Endothelial cell of umbilical vein (primary cell): ENCODE measurements at regions not wholly inside any gene's neighbourhood (a gene's known extent, or its start where the extent isn't known, plus 50 kb on each side); places are given as distances from the start of the nearest gene placed in this dataset.

Experiments
- BruUV-seq: library from RNA; stranded (reverse); fragments of 400-500 nt; replicated peaks from 2 replicates; lab custom pipeline; 2021; lab: Mats Ljungman, UMichigan
- CTCF ChIA-PET: fragments of 300-600, 350-600 bp; sonication (Branson Sonifier 250); formaldehyde crosslinking; loops from one replicate; lab custom pipeline; 2021; ENCODE audit warnings: antibody characterized with exemption, inconsistent platforms; lab: Charles Lee
- POLR2A ChIA-PET: fragments of 300-600, 350-600 bp; sonication (Branson Sonifier 250); formaldehyde crosslinking; loops from one replicate; lab custom pipeline; 2021; ENCODE audit warnings: antibody characterized with exemption, inconsistent platforms; lab: Charles Lee
- DNase-seq: peaks from one replicate; pipeline ENCODE4 v3.0.0-alpha.2; 2011; ENCODE audit warnings: low read depth, low spot score
- FAIRE-seq: peaks from 2 replicates; lab custom pipeline; 2011; peaks lifted over from hg19 to GRCh38; lab: Jason Lieb, UNC
- H2AFZ ChIP-seq: 2 replicates; pipeline ENCODE4 v1.6.0; 2012; ENCODE audit warnings: low read depth, low read length, control low read depth, inconsistent platforms
- H3K27ac ChIP-seq: 2 replicates; pipeline ENCODE4 v1.5.1; 2011; ENCODE audit warnings: low read depth, mild to moderate bottlenecking, control low read depth, low read length, moderate library complexity; ENCODE audit not compliant: insufficient read depth
- H3K27me3 ChIP-seq, 2 experiments: 2 replicates each; pipeline versions ENCODE4 v1.6.0 to v1.6.1; 2011; ENCODE audit warnings: low read length in 2 of 2, mixed read lengths in 1 of 2; ENCODE audit not compliant: control insufficient read depth in 2 of 2, insufficient read depth in 2 of 2
- H3K36me3 ChIP-seq, 2 experiments: 2 replicates in 1 of 2; 3 replicates in 1 of 2; pipeline ENCODE4 v1.5.1; 2011; ENCODE audit warnings: low read length in 2 of 2, mild to moderate bottlenecking in 1 of 2, moderate library complexity in 1 of 2; ENCODE audit not compliant: control insufficient read depth in 2 of 2, insufficient read depth in 2 of 2; ENCODE audit errors: extremely low read depth in 1 of 2
- H3K4me1 ChIP-seq: 3 replicates; pipeline ENCODE4 v1.5.1; 2011; ENCODE audit warnings: mild to moderate bottlenecking, low read length; ENCODE audit not compliant: control insufficient read depth, insufficient read depth; ENCODE audit errors: extremely low read depth
- H3K4me2 ChIP-seq: 2 replicates; pipeline ENCODE4 v1.6.1; 2011; ENCODE audit warnings: low read length, control low read depth, mixed read lengths; ENCODE audit not compliant: insufficient read depth
- H3K4me3 ChIP-seq, 3 experiments: fragments of 200-600 bp in 1 of 3; sonication (generic), shearing (Covaris generic) in 1 of 3; replicated peaks in 1 of 3; 2 replicates each; pipeline ENCODE4 v1.5.1; 2011 to 2016; ENCODE audit warnings: control low read depth in 3 of 3, low read length in 3 of 3, mild to moderate bottlenecking in 2 of 3, inconsistent platforms in 1 of 3, low read depth in 1 of 3, moderate library complexity in 1 of 3; ENCODE audit not compliant: insufficient read depth in 1 of 3
- H3K79me2 ChIP-seq: 2 replicates; pipeline ENCODE4 v1.6.0; 2012; ENCODE audit warnings: low read length, inconsistent platforms; ENCODE audit not compliant: control insufficient read depth, insufficient read depth
- H3K9ac ChIP-seq: replicated peaks from 2 replicates; pipeline ENCODE3; 2011; ENCODE audit warnings: low read length, control low read depth; ENCODE audit not compliant: insufficient read depth; ENCODE audit errors: extremely low read depth
- H3K9me1 ChIP-seq: replicated peaks from 3 replicates; pipeline ENCODE4 v1.6.0; 2011; ENCODE audit warnings: mild to moderate bottlenecking, low read length; ENCODE audit not compliant: control insufficient read depth, insufficient read depth; ENCODE audit errors: extremely low read depth
- H3K9me3 ChIP-seq: replicated peaks from 2 replicates; pipeline ENCODE4 v1.5.1; 2012; ENCODE audit warnings: low read length, inconsistent platforms; ENCODE audit not compliant: control insufficient read depth, insufficient read depth
- H4K20me1 ChIP-seq: replicated peaks from 2 replicates; pipeline ENCODE3; 2011; ENCODE audit warnings: mild to moderate bottlenecking, low read length; ENCODE audit not compliant: control insufficient read depth, insufficient read depth; ENCODE audit errors: extremely low read depth
- CTCF ChIP-seq, 2 donors: IDR thresholded peaks; 1 replicate in 1 of 2; 2 replicates in 1 of 2; pipeline ENCODE4 v1.5.1; 2011; ENCODE audit warnings: low read length in 2 of 2, mild to moderate bottlenecking in 2 of 2, moderate library complexity in 2 of 2, control low read depth in 1 of 2, inconsistent platforms in 1 of 2, low read depth in 1 of 2; ENCODE audit not compliant: insufficient read depth in 1 of 2; ENCODE audit errors: extremely low read depth in 1 of 2
- EZH2 ChIP-seq: IDR thresholded peaks from 2 replicates; pipeline ENCODE4 v1.6.1; 2012; ENCODE audit warnings: borderline replicate concordance, low read depth, mild to moderate bottlenecking, moderate library complexity, low read length, inconsistent platforms; ENCODE audit not compliant: severe bottlenecking
- FOS ChIP-seq: IDR thresholded peaks from 2 replicates; pipeline ENCODE4 v1.6.1; 2011; ENCODE audit warnings: mild to moderate bottlenecking, low read length, moderate library complexity, borderline replicate concordance; ENCODE audit not compliant: insufficient read depth
- GATA2 ChIP-seq: IDR thresholded peaks from 2 replicates; pipeline ENCODE4 v1.7.0; 2011; ENCODE audit warnings: low read depth, mild to moderate bottlenecking, moderate library complexity, mixed read lengths, low read length; ENCODE audit not compliant: insufficient read length, insufficient read depth
- JUN ChIP-seq: IDR thresholded peaks from 2 replicates; pipeline ENCODE4 v1.6.1; 2011; ENCODE audit warnings: borderline replicate concordance, low read depth; ENCODE audit not compliant: insufficient read length, insufficient read depth
- MAX ChIP-seq: IDR thresholded peaks from 2 replicates; pipeline ENCODE4 v1.6.1; 2011; ENCODE audit not compliant: insufficient read depth, insufficient read length
- MYC ChIP-seq: IDR thresholded peaks from one replicate; pipeline ENCODE4 v1.6.1; 2011; ENCODE audit warnings: mild to moderate bottlenecking, low read depth, low read length
- POLR2A ChIP-seq: IDR thresholded peaks from 2 replicates; pipeline ENCODE4 v1.6.1; 2012; ENCODE audit warnings: low read depth, mild to moderate bottlenecking, control low read depth, low read length
- POLR2AphosphoS5 ChIP-seq: IDR thresholded peaks from 2 replicates; pipeline ENCODE4 v1.6.1; 2012; ENCODE audit warnings: low read depth, mild to moderate bottlenecking, control low read depth, low read length, moderate library complexity; ENCODE audit not compliant: insufficient read depth
- dilution Hi-C: fragments of 300-500 bp; cut with MboI; formaldehyde crosslinking; loops from one replicate; pipeline ENCODE4 v1.15.0; 2019; ENCODE audit warnings: low sequenced_read_pairs; ENCODE audit not compliant: extremely low pct_ligation_motif_present
- intact Hi-C: fragments of 100-400 bp; cut with micrococcal nuclease; formaldehyde crosslinking; loops from one replicate; pipeline ENCODE4 v1.10.0; 2022

- ChIA-PET POLR2A (no interaction called here), CTCF (interaction anchor here (1.2 to 1.5 kb wide), 2 partner anchors 32 to 718 kb away, joined by 3 read pairs; no protein-coding TSS in a partner anchor)
- Histone ChIP-seq H3K27ac (no peak overlapping the region), H3K9me3 (no peaks in the 10 kb centered on the region), H3K36me3 (no peaks in the 10 kb centered on the region), H2AFZ (no peak overlapping the region), H4K20me1 (no peaks in the 10 kb centered on the region), H3K4me3 (no peak overlapping the region), H3K27me3 (peaks cover 2 to 4% of the 10 kb centered on the region in 2 experiments), H3K4me2 (no peak overlapping the region), H3K4me1 (no peaks in the 10 kb centered on the region), H3K9ac (no peak overlapping the region), H3K9me1 (no peaks in the 10 kb centered on the region), H3K79me2 (no peaks in the 10 kb centered on the region)
- no peak for FAIRE-seq
- dilution Hi-C loops (no loop called here), intact Hi-C loops (no loop called here)
- BruUV-seq: no TSS peak
- no peak for TF ChIP-seq JUN
- no peak for TF ChIP-seq CTCF (IDR thresholded peaks at IDR 0.05; ENCODE audit: extremely low read depth in 1 of 2, insufficient read depth in 1 of 2, low read depth in 1 of 2, low read length in 2 of 2)
- TF ChIP-seq FOS: no peak
- no peak for TF ChIP-seq EZH2
- no peak for TF ChIP-seq POLR2A
- no peak for TF ChIP-seq MYC
- TF ChIP-seq GATA2: no peak
- TF ChIP-seq MAX: no peak
- no peak for TF ChIP-seq POLR2AphosphoS5
- no peak for DNase-seq
Observed at GRCh38 chr14:53610947-53611346, 345.7 kb downstream of the BMP4 start.
